ENCODE measurements at regions not wholly inside any gene's neighbourhood (a gene's known extent, or its start where the extent isn't known, plus 50 kb on each side); places are given as distances from the start of the nearest gene placed in this dataset.
A peak's percentile ranks its signal among the peaks of the same experiment; 100 is the strongest.

- DNase-seq (ENCODE audit: low read depth): no peak
- TF ChIP-seq CTCF (conservative IDR thresholded peaks at IDR 0.05; ENCODE audit: control insufficient read depth, insufficient read depth, low read depth, low read length): no peak
These were observed 295.1 kb upstream of the TNP1 start for GRCh38 chr2:217154923-217155322.

GRCh38 chr2:217153510-217153909 is 293.6 kb upstream of the TNP1 start:
- H3K4me3 ChIP-seq (ENCODE audit: control insufficient read depth, low read depth, low read length): no peak overlapping the region
- no peak for TF ChIP-seq CTCF (conservative IDR thresholded peaks at IDR 0.05; ENCODE audit: control insufficient read depth, insufficient read depth, low read depth, low read length)
- DNase-seq (ENCODE audit: low read depth): no peak

More at GRCh38 chr2:217154923-217155322, 295.1 kb upstream of the TNP1 start:
- no peak overlapping the region for H3K4me3 ChIP-seq (ENCODE audit: control insufficient read depth, low read depth, low read length)

GRCh38 chr2:217152831-217153230 is 293.0 kb upstream of the TNP1 start:
- TF ChIP-seq CTCF (conservative IDR thresholded peaks at IDR 0.05; ENCODE audit: control insufficient read depth, insufficient read depth, low read depth, low read length): no peak
- H3K4me3 ChIP-seq (ENCODE audit: control insufficient read depth, low read depth, low read length): no peak overlapping the region
- DNase-seq (ENCODE audit: low read depth): no peak

GRCh38 chr2:217151509-217152206 is 291.8 kb upstream of the TNP1 start:
- TF ChIP-seq CTCF (conservative IDR thresholded peaks at IDR 0.05; ENCODE audit: control insufficient read depth, insufficient read depth, low read depth, low read length): no peak
- no peak for DNase-seq (ENCODE audit: low read depth)
- no peak overlapping the region for H3K4me3 ChIP-seq (ENCODE audit: control insufficient read depth, low read depth, low read length)

- no peak for TF ChIP-seq CTCF (conservative IDR thresholded peaks at IDR 0.05; ENCODE audit: control insufficient read depth, insufficient read depth, low read depth, low read length)
- DNase-seq (ENCODE audit: low read depth): peak; percentile 69
- H3K4me3 ChIP-seq (ENCODE audit: control insufficient read depth, low read depth, low read length): no peak overlapping the region
These were observed 290.4 kb upstream of the TNP1 start for GRCh38 chr2:217150236-217150635.

GRCh38 chr2:217149087-217149660 is 289.3 kb upstream of the TNP1 start:
- TF ChIP-seq CTCF (conservative IDR thresholded peaks at IDR 0.05; ENCODE audit: control insufficient read depth, insufficient read depth, low read depth, low read length): no peak
- H3K4me3 ChIP-seq (ENCODE audit: control insufficient read depth, low read depth, low read length): no peak overlapping the region
- DNase-seq (ENCODE audit: low read depth): no peak
